HUES64 (cell line): ENCODE measurements at regions not wholly inside any gene's neighbourhood (a gene's known extent, or its start where the extent isn't known, plus 50 kb on each side); places are given as distances from the start of the nearest gene placed in this dataset.

ENCODE experiments used
- H3K27ac ChIP-seq: 2 replicates; pipeline ENCODE4 v1.7.0; 2013; ENCODE audit warnings: low read depth, low read length, inconsistent platforms
- H3K27me3 ChIP-seq: 2 replicates; pipeline ENCODE4 v1.6.1; 2013; ENCODE audit warnings: mild to moderate bottlenecking, low read length; ENCODE audit not compliant: insufficient read depth
- H3K36me3 ChIP-seq: 2 replicates; pipeline ENCODE4 v1.6.1; 2013; ENCODE audit warnings: mild to moderate bottlenecking, low read length; ENCODE audit not compliant: insufficient read depth
- H3K4me1 ChIP-seq: 2 replicates; pipeline ENCODE4 v1.6.1; 2013; ENCODE audit warnings: mild to moderate bottlenecking, low read length, moderate library complexity; ENCODE audit not compliant: insufficient read depth
- H3K4me3 ChIP-seq: 2 replicates; pipeline ENCODE4 v1.5.1; 2013; ENCODE audit warnings: mild to moderate bottlenecking, low read length, moderate library complexity
- H3K9ac ChIP-seq: 2 replicates; pipeline ENCODE4 v1.6.1; 2013; ENCODE audit warnings: mild to moderate bottlenecking, low read depth, low read length
- H3K9me3 ChIP-seq: 2 replicates; pipeline ENCODE4 v1.6.1; 2013; ENCODE audit warnings: low read depth, low read length; ENCODE audit not compliant: insufficient read depth
- WGBS: fragments of 150-250, 120-280 bp; methylation state at CpG from one replicate; pipeline ENCODE4 v1.1.7; 2013; ENCODE audit warnings: missing lambda C conversion rate; 5-methylcytosine and 5-hydroxymethylcytosine counted together

- Histone ChIP-seq H3K9me3 (peaks cover 4% of the 10 kb centered on the region; the same call in 1 of the 2 replicates), H3K9ac (no peak overlapping the region), H3K27me3 (no peaks in the 10 kb centered on the region), H3K36me3 (no peaks in the 10 kb centered on the region), H3K4me3 (no peak overlapping the region), H3K27ac (no peak overlapping the region), H3K4me1 (peaks cover 13% of the 10 kb centered on the region)
- WGBS: 25% methylated on average over 8 of the region's 8 CpGs
Measured at GRCh38 chr2:160703648-160704585, 210.3 kb upstream of the RBMS1 start.

- Histone ChIP-seq H3K27me3 (no peaks in the 10 kb centered on the region), H3K9ac (no peak overlapping the region), H3K27ac (no peak overlapping the region), H3K36me3 (no peaks in the 10 kb centered on the region), H3K4me1 (no peaks in the 10 kb centered on the region), H3K9me3 (no peaks in the 10 kb centered on the region), H3K4me3 (no peak overlapping the region)
- 92% methylated on average over 2 of the region's 2 CpGs for WGBS
Measured at GRCh38 chr2:160715428-160715827, 221.8 kb upstream of the RBMS1 start.

GRCh38 chr2:160719116-160719515, 225.5 kb upstream of the RBMS1 start:
- 45% methylated on average over 3 of the region's 3 CpGs for WGBS
- no peaks in the 10 kb centered on the region for H3K9me3 ChIP-seq
- H3K27ac ChIP-seq: no peak overlapping the region
- H3K27me3 ChIP-seq: no peaks in the 10 kb centered on the region
- H3K4me3 ChIP-seq: no peak overlapping the region
- no peaks in the 10 kb centered on the region for H3K36me3 ChIP-seq
- no peaks in the 10 kb centered on the region for H3K4me1 ChIP-seq
- H3K9ac ChIP-seq: no peak overlapping the region

GRCh38 chr2:160720098-160720497, 226.5 kb upstream of the RBMS1 start:
- H3K4me1 ChIP-seq: no peaks in the 10 kb centered on the region
- no peak overlapping the region for H3K9ac ChIP-seq
- no peaks in the 10 kb centered on the region for H3K27me3 ChIP-seq
- H3K27ac ChIP-seq: no peak overlapping the region
- no peaks in the 10 kb centered on the region for H3K36me3 ChIP-seq
- H3K4me3 ChIP-seq: no peak overlapping the region
- no peaks in the 10 kb centered on the region for H3K9me3 ChIP-seq
- WGBS: no CpG with 5 or more reads among the region's 1 CpG

- no peak overlapping the region for H3K9ac ChIP-seq
- no peak overlapping the region for H3K4me3 ChIP-seq
- H3K36me3 ChIP-seq: no peaks in the 10 kb centered on the region
- 95% methylated on average over 1 of the region's 1 CpG for WGBS
- H3K27ac ChIP-seq: no peak overlapping the region
- no peaks in the 10 kb centered on the region for H3K9me3 ChIP-seq
- no peaks in the 10 kb centered on the region for H3K4me1 ChIP-seq
- no peaks in the 10 kb centered on the region for H3K27me3 ChIP-seq
Measured at GRCh38 chr2:160721089-160722040, 227.8 kb upstream of the RBMS1 start.

- Histone ChIP-seq H3K9ac (no peak overlapping the region), H3K27me3 (no peaks in the 10 kb centered on the region), H3K4me1 (peaks cover 19% of the 10 kb centered on the region), H3K9me3 (no peaks in the 10 kb centered on the region), H3K27ac (no peak overlapping the region), H3K4me3 (no peak overlapping the region), H3K36me3 (no peaks in the 10 kb centered on the region)
- WGBS: 94% methylated on average over 1 of the region's 1 CpG
Measured at GRCh38 chr2:160726046-160726445, 232.4 kb upstream of the RBMS1 start.

GRCh38 chr2:160730296-160730995, 236.8 kb upstream of the RBMS1 start:
- no peak overlapping the region for H3K4me3 ChIP-seq
- H3K27ac ChIP-seq: peak overlapping the region; percentile 31; the same call in 1 of the 2 replicates
- H3K27me3 ChIP-seq: no peaks in the 10 kb centered on the region
- H3K9ac ChIP-seq: no peak overlapping the region
- 89% methylated on average over 1 of the region's 1 CpG for WGBS
- no peaks in the 10 kb centered on the region for H3K9me3 ChIP-seq
- no peaks in the 10 kb centered on the region for H3K36me3 ChIP-seq
- H3K4me1 ChIP-seq: peaks cover 33% of the 10 kb centered on the region

GRCh38 chr2:160731415-160731814, 237.8 kb upstream of the RBMS1 start:
- H3K27me3 ChIP-seq: no peaks in the 10 kb centered on the region
- H3K4me3 ChIP-seq: no peak overlapping the region
- H3K4me1 ChIP-seq: peaks cover 33% of the 10 kb centered on the region
- no peak overlapping the region for H3K9ac ChIP-seq
- H3K27ac ChIP-seq: peak overlapping the region; percentile 69; the same call in 1 of the 2 replicates
- no peaks in the 10 kb centered on the region for H3K9me3 ChIP-seq
- H3K36me3 ChIP-seq: no peaks in the 10 kb centered on the region

- Histone ChIP-seq H3K36me3 (no peaks in the 10 kb centered on the region), H3K4me3 (no peak overlapping the region), H3K4me1 (peaks cover 33% of the 10 kb centered on the region), H3K9me3 (no peaks in the 10 kb centered on the region), H3K9ac (no peak overlapping the region), H3K27me3 (no peaks in the 10 kb centered on the region), H3K27ac (peak overlapping the region; percentile 69; the same call in 1 of the 2 replicates)
Measured at GRCh38 chr2:160731856-160732255, 238.2 kb upstream of the RBMS1 start.

- Histone ChIP-seq H3K27me3 (no peaks in the 10 kb centered on the region), H3K4me1 (peaks cover 23% of the 10 kb centered on the region), H3K27ac (no peak overlapping the region), H3K9ac (no peak overlapping the region), H3K4me3 (no peak overlapping the region), H3K36me3 (no peaks in the 10 kb centered on the region), H3K9me3 (no peaks in the 10 kb centered on the region)
Measured at GRCh38 chr2:160735696-160736095, 242.1 kb upstream of the RBMS1 start.
